ENCODE measurements at regions not wholly inside any gene's neighbourhood (a gene's known extent, or its start where the extent isn't known, plus 50 kb on each side); places are given as distances from the start of the nearest gene placed in this dataset.

DNA sequence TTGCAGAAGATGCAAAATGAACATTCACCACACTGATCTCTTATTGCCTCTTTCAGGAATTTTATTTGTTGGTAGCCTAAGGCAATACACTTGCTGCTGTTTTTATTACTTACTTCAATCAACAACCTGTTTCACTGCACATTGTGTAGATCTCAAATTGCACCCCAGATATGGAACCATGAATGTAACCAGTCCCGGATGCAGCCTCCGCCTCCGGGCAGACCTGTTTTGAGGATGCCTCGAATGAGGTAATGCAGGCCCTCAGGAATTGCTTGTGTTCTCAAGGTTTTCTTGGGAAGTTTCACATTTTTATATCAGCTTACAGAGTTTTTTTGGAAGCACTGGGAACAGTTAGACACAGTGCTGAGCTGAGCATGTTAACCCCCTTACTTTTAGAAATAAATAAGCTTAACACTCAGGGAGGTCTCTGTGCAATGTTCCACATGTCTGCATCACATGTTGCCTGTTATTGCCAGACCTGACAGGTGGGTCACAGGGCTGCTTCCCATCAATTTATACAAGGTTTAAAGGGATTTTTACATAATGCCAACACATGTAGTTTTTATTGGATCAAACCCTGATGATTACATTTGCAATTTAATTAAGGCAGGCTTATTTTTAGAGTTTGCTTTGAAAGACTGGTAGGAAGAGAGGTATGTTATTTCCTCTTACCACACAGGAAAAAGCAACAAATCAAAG lies 193.1 kb upstream of the POM121L12 start:
- TF ChIP-seq POLR2AphosphoS5 (IDR thresholded peaks at IDR 0.05; ENCODE audit: low read depth, low read length) (no peak), CTCF (IDR thresholded peaks at IDR 0.05; ENCODE audit: control extremely low read depth in 1 of 3, insufficient read depth in 1 of 3, low read depth in 1 of 3, low read length in 3 of 3) (no peak), SUZ12 (IDR thresholded peaks at IDR 0.05; ENCODE audit: low read length) (no peak), GABPA (IDR thresholded peaks at IDR 0.05; ENCODE audit: borderline replicate concordance, insufficient read depth, low read length) (no peak), POLR2A (IDR thresholded peaks at IDR 0.05; ENCODE audit: control extremely low read depth in 1 of 2, low read depth in 2 of 2, low read length in 2 of 2) (no peak), RAD21 (IDR thresholded peaks at IDR 0.05 in 1 of 2, conservative IDR thresholded peaks at IDR 0.05 in 1 of 2; ENCODE audit: low read depth in 2 of 2, low read length in 2 of 2) (no peak), YY1 (IDR thresholded peaks at IDR 0.05; ENCODE audit: low read depth, low read length) (no peak), SIN3A (conservative IDR thresholded peaks at IDR 0.05 in 1 of 2, IDR thresholded peaks at IDR 0.05 in 1 of 2; ENCODE audit: low read depth in 1 of 2, low read length in 2 of 2) (no peak), ATF2 (IDR thresholded peaks at IDR 0.05; ENCODE audit: low read length) (no peak), EP300 (IDR thresholded peaks at IDR 0.05; ENCODE audit: borderline replicate concordance in 1 of 2, low read depth in 2 of 2, low read length in 2 of 2) (no peak), EZH2 (IDR thresholded peaks at IDR 0.05; ENCODE audit: low read depth, low read length, severe bottlenecking) (no peak)

Data from H1 (cell line).